Neural progenitor cell (in vitro differentiated cells): ENCODE measurements at regions not wholly inside any gene's neighbourhood (a gene's known extent, or its start where the extent isn't known, plus 50 kb on each side); places are given as distances from the start of the nearest gene placed in this dataset.

Experiments
- DNase-seq: peaks from one replicate; pipeline ENCODE4 v3.0.0-alpha.2; 2016; ENCODE audit warnings: low spot score
- H2AFZ ChIP-seq: fragments of 200-600 bp; sonication (generic); replicated peaks from 2 replicates; pipeline ENCODE4 v1.6.1; 2016; ENCODE audit warnings: antibody characterized with exemption
- H3F3A ChIP-seq: fragments of 200-600 bp; sonication (generic); 2 replicates; pipeline ENCODE4 v1.6.1; 2016; ENCODE audit warnings: antibody characterized with exemption, low read depth
- H3K27ac ChIP-seq: fragments of 200-600 bp; sonication (generic); 2 replicates; pipeline ENCODE4 v1.5.1; 2016; ENCODE audit warnings: mild to moderate bottlenecking
- H3K27me3 ChIP-seq: fragments of 200-600 bp; sonication (generic); 2 replicates; pipeline ENCODE4 v1.6.1; 2016; ENCODE audit warnings: mild to moderate bottlenecking, moderate library complexity
- H3K36me3 ChIP-seq: fragments of 200-600 bp; sonication (generic); 2 replicates; pipeline ENCODE4 v1.5.1; 2016
- H3K4me1 ChIP-seq: fragments of 200-600 bp; sonication (generic); 2 replicates; pipeline ENCODE4 v1.6.1; 2016; ENCODE audit warnings: mixed run types
- H3K4me2 ChIP-seq: fragments of 200-600 bp; sonication (generic); 2 replicates; pipeline ENCODE4 v1.6.1; 2016
- H3K4me3 ChIP-seq: fragments of 200-600 bp; sonication (generic); 2 replicates; pipeline ENCODE4 v1.5.1; 2016
- H3K79me2 ChIP-seq: fragments of 200-600 bp; sonication (generic); 2 replicates; pipeline ENCODE4 v1.6.1; 2016; ENCODE audit warnings: low read depth
- H3K9ac ChIP-seq: fragments of 200-600 bp; sonication (generic); 2 replicates; pipeline ENCODE4 v1.6.1; 2016
- H3K9me3 ChIP-seq: fragments of 200-600 bp; sonication (generic); 2 replicates; pipeline ENCODE4 v1.5.1; 2016; ENCODE audit warnings: low read depth
- H4K20me1 ChIP-seq: fragments of 200-600 bp; sonication (generic); 2 replicates; pipeline ENCODE4 v1.6.1; 2016; ENCODE audit warnings: low read depth
- H3K27ac Mint-ChIP-seq: 3 replicates; pipeline ENCODE4 v1.8.0; 2021; ENCODE audit warnings: mixed read lengths
- H3K27me3 Mint-ChIP-seq: 2 replicates; pipeline ENCODE4 v1.8.0; 2022; ENCODE audit warnings: low read depth, mild to moderate bottlenecking, inconsistent platforms, moderate library complexity, mixed read lengths; ENCODE audit not compliant: insufficient read depth
- H3K36me3 Mint-ChIP-seq: 3 replicates; pipeline ENCODE4 v1.8.0; 2021; ENCODE audit warnings: mixed read lengths
- H3K4me1 Mint-ChIP-seq: 3 replicates; pipeline ENCODE4 v1.8.0; 2021; ENCODE audit warnings: mixed read lengths
- H3K4me3 Mint-ChIP-seq: 3 replicates; pipeline ENCODE4 v1.8.0; 2021; ENCODE audit warnings: mild to moderate bottlenecking, moderate library complexity, mixed read lengths
- H3K9me3 Mint-ChIP-seq: 3 replicates; pipeline ENCODE4 v1.8.0; 2020; ENCODE audit warnings: mixed read lengths
- CTCF ChIP-seq: fragments of 200-600 bp; sonication (generic); IDR thresholded peaks from 2 replicates; pipeline ENCODE4 v1.5.1; 2017; ENCODE audit warnings: antibody characterized with exemption, mild to moderate bottlenecking
- EZH2 ChIP-seq: fragments of 200-600 bp; sonication (generic); IDR thresholded peaks from 2 replicates; pipeline ENCODE4 v1.6.1; 2017; ENCODE audit warnings: antibody characterized with exemption, mild to moderate bottlenecking, moderate library complexity
- EZH2phosphoT487 ChIP-seq: fragments of 200-600 bp; sonication (generic); IDR thresholded peaks from 2 replicates; pipeline ENCODE4 v1.6.1; 2017; ENCODE audit warnings: antibody characterized with exemption

GRCh38 chr17:79538291-79538690 is 72.6 kb downstream of the RBFOX3 start:
- H3K4me1 Mint-ChIP-seq = peaks cover 8% of the 10 kb centered on the region
- no peak overlapping the region for H3K9ac ChIP-seq
- no peak for TF ChIP-seq EZH2
- TF ChIP-seq CTCF = no peak
- no peak for TF ChIP-seq EZH2phosphoT487
- peak overlapping the region; percentile 8 for H3K4me3 Mint-ChIP-seq
- no peaks in the 10 kb centered on the region for H3K36me3 ChIP-seq
- no peaks in the 10 kb centered on the region for H3K4me1 ChIP-seq
- H3K27me3 Mint-ChIP-seq = no peaks in the 10 kb centered on the region
- H3K79me2 ChIP-seq = no peaks in the 10 kb centered on the region
- H2AFZ ChIP-seq = no peak overlapping the region
- no peaks in the 10 kb centered on the region for H4K20me1 ChIP-seq
- no peak overlapping the region for H3K4me3 ChIP-seq
- no peak overlapping the region for H3K27ac Mint-ChIP-seq
- no peak overlapping the region for H3K27ac ChIP-seq
- no peaks in the 10 kb centered on the region for H3K27me3 ChIP-seq
- no peaks in the 10 kb centered on the region for H3K36me3 Mint-ChIP-seq
- H3K9me3 Mint-ChIP-seq = no peaks in the 10 kb centered on the region
- no peak for DNase-seq
- no peaks in the 10 kb centered on the region for H3F3A ChIP-seq
- no peaks in the 10 kb centered on the region for H3K9me3 ChIP-seq
- H3K4me2 ChIP-seq = no peak overlapping the region

- Histone ChIP-seq H3K36me3 (no peaks in the 10 kb centered on the region), H3K4me3 (no peak overlapping the region), H3K4me1 (no peaks in the 10 kb centered on the region), H2AFZ (no peak overlapping the region), H3K9me3 (no peaks in the 10 kb centered on the region), H3K9ac (no peak overlapping the region), H3K27ac (no peak overlapping the region), H3K4me2 (no peak overlapping the region), H3K79me2 (no peaks in the 10 kb centered on the region), H3F3A (no peaks in the 10 kb centered on the region), H4K20me1 (no peaks in the 10 kb centered on the region), H3K27me3 (no peaks in the 10 kb centered on the region)
- Mint-ChIP-seq H3K4me1 (peaks cover 8% of the 10 kb centered on the region), H3K36me3 (no peaks in the 10 kb centered on the region), H3K27ac (no peak overlapping the region), H3K4me3 (no peak overlapping the region), H3K9me3 (no peaks in the 10 kb centered on the region), H3K27me3 (no peaks in the 10 kb centered on the region)
- TF ChIP-seq CTCF = no peak
- no peak for TF ChIP-seq EZH2phosphoT487
- TF ChIP-seq EZH2 = no peak
- DNase-seq = no peak
Measured at GRCh38 chr17:79537686-79538085, 73.2 kb downstream of the RBFOX3 start.

GRCh38 chr17:79537061-79537460 is 73.8 kb downstream of the RBFOX3 start:
- Mint-ChIP-seq H3K27ac (peak overlapping the region; percentile 34), H3K4me3 (no peak overlapping the region), H3K27me3 (no peaks in the 10 kb centered on the region), H3K9me3 (no peaks in the 10 kb centered on the region), H3K4me1 (peaks cover 12% of the 10 kb centered on the region), H3K36me3 (no peaks in the 10 kb centered on the region)
- Histone ChIP-seq H3K4me1 (peaks cover 2% of the 10 kb centered on the region), H3K27ac (no peak overlapping the region), H3F3A (no peaks in the 10 kb centered on the region), H4K20me1 (no peaks in the 10 kb centered on the region), H3K4me2 (no peak overlapping the region), H3K79me2 (no peaks in the 10 kb centered on the region), H3K36me3 (no peaks in the 10 kb centered on the region), H2AFZ (no peak overlapping the region), H3K9ac (no peak overlapping the region), H3K4me3 (no peak overlapping the region), H3K27me3 (no peaks in the 10 kb centered on the region), H3K9me3 (no peaks in the 10 kb centered on the region)
- TF ChIP-seq EZH2phosphoT487 (no peak), CTCF (no peak), EZH2 (no peak)
- DNase-seq = no peak
